ENCODE measurements at regions not wholly inside any gene's neighbourhood (a gene's known extent, or its start where the extent isn't known, plus 50 kb on each side); places are given as distances from the start of the nearest gene placed in this dataset.

DNA sequence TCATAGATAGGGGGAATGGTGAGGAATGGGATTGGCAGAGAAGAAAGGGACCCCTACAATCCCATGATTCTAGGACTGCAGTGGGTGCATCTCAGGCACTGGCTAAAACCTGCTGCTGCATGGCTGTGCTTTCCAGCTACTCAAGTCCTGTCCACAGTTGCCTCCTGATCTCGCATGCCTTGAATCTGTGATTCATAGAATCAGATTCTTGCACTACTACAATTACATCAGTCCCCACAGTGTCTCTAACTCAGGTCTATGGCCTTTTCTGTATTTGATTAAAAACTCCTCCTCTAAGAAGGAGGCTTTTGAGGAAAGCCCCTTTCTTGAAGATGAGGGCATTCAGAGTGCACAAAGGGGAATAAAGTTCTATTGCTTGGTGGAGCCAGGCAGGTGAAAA is 117.4 kb downstream of the LRATD1 start:
- no peak overlapping the region for H3K27ac ChIP-seq

DNA sequence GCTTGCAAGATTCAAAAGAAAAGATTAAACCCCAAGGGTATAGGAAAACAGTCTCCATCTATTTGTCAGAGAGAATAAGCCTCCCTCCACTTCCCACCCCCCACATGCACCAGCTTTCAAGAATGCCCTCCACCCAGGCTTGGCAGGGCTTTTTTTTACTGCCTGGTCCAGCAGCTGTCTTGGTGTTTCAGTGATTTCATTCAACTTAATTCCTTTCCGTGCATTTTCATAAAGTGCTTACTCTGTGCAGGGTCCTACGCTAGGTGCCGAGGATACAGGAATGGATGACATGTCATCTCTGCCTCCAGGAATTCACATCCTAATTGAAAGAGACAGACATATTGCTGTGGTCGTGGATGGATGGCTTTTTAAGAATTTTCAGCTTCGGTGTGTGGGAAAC is 117.9 kb downstream of the LRATD1 start:
- TF ChIP-seq ZFX (IDR thresholded peaks at IDR 0.05): no peak
- TF ChIP-seq, protein P1, sequence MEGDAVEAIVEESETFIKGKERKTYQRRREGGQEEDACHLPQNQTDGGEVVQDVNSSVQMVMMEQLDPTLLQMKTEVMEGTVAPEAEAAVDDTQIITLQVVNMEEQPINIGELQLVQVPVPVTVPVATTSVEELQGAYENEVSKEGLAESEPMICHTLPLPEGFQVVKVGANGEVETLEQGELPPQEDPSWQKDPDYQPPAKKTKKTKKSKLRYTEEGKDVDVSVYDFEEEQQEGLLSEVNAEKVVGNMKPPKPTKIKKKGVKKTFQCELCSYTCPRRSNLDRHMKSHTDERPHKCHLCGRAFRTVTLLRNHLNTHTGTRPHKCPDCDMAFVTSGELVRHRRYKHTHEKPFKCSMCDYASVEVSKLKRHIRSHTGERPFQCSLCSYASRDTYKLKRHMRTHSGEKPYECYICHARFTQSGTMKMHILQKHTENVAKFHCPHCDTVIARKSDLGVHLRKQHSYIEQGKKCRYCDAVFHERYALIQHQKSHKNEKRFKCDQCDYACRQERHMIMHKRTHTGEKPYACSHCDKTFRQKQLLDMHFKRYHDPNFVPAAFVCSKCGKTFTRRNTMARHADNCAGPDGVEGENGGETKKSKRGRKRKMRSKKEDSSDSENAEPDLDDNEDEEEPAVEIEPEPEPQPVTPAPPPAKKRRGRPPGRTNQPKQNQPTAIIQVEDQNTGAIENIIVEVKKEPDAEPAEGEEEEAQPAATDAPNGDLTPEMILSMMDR (conservative IDR thresholded peaks at IDR 0.05): no peak
- no peak overlapping the region for H3K27ac ChIP-seq

More for the DNA sequence above, 117.4 kb downstream of the LRATD1 start:
- TF ChIP-seq ZFX (IDR thresholded peaks at IDR 0.05): no peak
- TF ChIP-seq, protein P1 (conservative IDR thresholded peaks at IDR 0.05): no peak

DNA sequence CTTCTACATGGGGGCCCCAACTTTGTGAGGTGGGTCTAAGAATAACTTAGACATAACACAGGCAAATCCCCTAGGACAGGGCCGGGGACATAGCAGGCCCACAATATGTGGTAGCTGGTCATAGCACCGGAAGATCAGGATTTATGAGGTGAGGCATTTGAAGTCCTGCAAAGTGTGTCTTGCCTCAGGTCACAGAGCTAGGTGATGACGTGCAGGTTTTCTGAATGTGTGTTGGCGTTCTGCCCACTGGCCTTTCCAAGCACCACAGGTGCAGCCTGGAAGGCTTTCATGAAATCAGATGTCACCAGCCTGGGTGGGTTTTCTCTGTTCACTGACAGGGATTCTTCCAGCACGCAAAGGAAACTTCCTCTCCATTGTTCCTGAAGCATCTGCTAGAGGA is 119.1 kb downstream of the LRATD1 start:
- no peak overlapping the region for H3K27ac ChIP-seq
- no peak for TF ChIP-seq ZFX (IDR thresholded peaks at IDR 0.05)
- TF ChIP-seq, protein P1 (conservative IDR thresholded peaks at IDR 0.05): no peak

DNA sequence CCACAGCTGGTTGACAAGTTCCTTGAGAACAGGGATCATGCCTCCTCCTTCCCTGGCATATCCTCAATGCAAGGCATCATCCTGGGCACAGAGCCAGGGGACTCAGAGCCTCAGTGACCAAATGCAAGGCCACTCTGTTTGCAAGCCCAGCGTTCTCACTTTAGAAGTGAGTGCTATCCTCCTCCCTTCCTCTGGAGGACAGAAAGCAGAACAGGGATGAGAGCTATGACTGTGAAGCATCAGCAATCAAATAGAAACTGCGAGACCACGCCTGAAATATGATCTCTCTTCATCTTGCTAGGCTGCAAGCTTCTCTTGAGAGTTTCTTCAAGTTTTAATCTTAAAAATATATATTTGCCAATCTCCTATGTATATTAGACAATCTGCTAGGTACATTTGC is 119.8 kb downstream of the LRATD1 start:
- TF ChIP-seq ZFX (IDR thresholded peaks at IDR 0.05): no peak
- TF ChIP-seq, protein P1 (conservative IDR thresholded peaks at IDR 0.05): no peak

DNA sequence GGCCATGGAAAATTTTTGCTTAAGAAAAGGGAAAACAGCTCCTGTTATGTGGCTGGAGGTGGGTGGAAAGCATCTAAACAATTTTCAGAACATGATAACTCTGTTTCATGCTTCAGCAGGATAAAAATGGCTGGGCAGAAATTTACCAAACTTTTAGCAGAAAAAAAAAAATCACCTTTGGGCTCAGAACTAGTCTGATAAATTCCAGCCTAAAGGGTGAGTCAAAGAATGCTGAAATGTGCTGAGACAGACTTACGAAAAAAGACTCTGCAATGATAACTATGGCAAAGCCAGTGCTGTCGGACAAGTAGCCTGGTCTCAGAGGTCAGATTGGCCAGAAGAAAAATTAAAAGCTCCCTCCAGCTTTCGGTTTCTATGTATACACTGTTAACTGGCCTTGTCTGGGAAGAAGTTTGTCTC is 123.6 kb downstream of the LRATD1 start:
- no peak for TF ChIP-seq ZFX (IDR thresholded peaks at IDR 0.05)
- TF ChIP-seq, protein P1 (conservative IDR thresholded peaks at IDR 0.05): no peak
- H3K27ac ChIP-seq: no peak overlapping the region

More for the DNA sequence above, 119.8 kb downstream of the LRATD1 start:
- H3K27ac ChIP-seq: no peak overlapping the region

DNA sequence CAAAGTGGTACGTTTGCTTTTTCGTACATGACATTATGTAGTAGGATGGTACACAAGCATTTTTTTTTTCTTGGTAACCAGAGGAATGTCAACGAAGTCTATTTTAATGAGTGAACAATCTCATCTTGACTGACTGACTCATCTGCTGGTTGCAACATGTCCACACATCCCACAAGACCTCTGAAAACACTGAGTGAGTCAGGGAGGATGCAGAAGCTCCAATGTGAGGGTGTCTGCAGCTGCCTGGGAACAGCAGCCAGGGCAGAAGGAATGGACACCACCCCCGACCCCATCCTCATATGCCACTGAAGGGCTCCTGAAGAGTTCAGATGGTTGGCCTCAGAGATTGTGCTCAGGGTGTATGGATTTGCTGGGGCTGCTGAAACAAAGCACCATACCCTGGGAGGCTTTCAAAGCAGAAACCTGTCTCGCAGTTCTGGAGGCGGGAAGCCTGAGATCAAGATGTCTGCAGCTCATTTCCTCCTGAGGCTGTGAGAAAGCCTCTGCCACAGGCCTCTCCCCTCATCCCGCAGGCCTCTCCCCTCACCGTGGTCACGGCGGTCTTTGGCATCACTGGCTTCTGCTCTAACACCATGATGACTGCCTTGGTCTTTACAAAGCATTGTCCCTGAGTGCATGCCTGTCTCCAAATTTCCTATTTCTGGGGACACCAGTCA is 124.6 kb downstream of the LRATD1 start:
- TF ChIP-seq, protein P1 (conservative IDR thresholded peaks at IDR 0.05): no peak
- no peak for TF ChIP-seq ZFX (IDR thresholded peaks at IDR 0.05)
- no peak overlapping the region for H3K27ac ChIP-seq

DNA sequence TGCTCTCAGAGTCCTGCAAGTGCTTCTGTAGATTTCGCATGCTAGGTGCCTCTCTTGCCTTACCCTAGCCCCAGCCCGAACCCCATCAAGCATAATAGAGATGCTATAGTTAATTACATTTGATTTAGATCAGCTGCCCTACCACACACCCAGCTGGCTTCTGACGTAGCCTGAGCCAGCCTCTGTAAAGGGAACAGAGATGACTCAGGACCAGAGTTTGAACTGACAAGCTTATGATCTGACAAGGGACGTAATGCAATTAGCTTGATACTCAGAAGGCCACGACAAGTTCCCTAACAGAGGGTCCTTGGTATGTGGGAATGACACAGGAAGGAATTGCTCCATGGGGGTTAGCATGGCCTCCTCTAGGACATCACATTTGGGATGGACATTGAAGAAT is 126.6 kb downstream of the LRATD1 start:
- no peak overlapping the region for H3K27ac ChIP-seq
- TF ChIP-seq, protein P1 (conservative IDR thresholded peaks at IDR 0.05): no peak
- no peak for TF ChIP-seq ZFX (IDR thresholded peaks at IDR 0.05)

Data from C4-2B (cell line).